NCI-H1930 (cell line): ENCODE measurements at regions not wholly inside any gene's neighbourhood (a gene's known extent, or its start where the extent isn't known, plus 50 kb on each side); places are given as distances from the start of the nearest gene placed in this dataset.

ENCODE experiments used
- DNase-seq, 2 experiments: peaks; one replicate each; lab custom pipeline; 2025; lab: John Stamatoyannopoulos, UW

DNA sequence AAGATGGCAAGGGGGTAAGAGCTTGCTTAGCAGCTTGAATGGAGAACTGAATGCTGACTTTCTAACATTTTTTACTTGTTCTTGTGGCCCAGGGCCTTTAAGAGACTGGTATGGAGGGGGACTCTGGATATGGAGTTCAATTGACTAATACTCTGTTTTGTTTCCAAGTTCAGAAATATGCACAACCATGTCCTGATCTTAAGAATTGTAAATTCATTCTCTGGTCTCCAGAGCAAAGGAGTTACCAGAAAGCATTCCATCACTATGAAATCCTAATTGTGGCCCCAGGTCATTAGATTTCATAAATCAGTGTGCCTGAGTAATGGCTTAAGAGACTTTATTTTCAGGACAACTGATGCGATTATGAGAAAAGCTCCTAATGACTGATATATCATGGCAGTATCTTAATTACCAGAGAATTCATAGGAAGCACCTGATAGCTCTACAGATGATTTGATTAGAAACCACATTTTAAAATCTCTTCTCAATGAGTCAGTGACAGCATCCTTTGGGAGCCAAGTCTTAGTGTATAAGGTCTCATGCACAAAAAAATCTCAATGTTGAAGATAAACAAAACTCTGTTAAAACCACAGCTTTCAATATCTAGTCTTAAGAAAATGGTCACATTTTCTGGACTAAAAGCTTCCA lies 613.6 kb upstream of the KLF4 start:
- no peak for DNase-seq

DNA sequence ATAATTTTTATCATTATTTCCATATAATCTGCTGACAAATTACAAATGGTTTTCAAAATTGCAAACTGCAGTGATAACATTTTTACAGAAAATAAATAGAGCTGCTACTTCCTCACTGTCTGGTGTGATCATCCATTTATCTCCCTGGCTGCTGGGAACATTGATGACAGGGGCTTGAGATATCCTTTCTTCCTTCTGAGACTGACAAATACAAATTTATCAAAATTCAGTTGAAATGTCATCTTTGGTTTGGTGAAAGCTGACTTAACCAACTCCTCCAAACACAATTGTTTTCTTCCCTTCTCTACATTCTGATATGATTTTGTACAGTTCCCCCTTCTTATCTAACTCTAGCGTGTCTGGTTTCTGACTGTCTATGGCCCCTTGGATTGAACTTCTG lies 611.8 kb upstream of the KLF4 start:
- no peak for DNase-seq

DNA sequence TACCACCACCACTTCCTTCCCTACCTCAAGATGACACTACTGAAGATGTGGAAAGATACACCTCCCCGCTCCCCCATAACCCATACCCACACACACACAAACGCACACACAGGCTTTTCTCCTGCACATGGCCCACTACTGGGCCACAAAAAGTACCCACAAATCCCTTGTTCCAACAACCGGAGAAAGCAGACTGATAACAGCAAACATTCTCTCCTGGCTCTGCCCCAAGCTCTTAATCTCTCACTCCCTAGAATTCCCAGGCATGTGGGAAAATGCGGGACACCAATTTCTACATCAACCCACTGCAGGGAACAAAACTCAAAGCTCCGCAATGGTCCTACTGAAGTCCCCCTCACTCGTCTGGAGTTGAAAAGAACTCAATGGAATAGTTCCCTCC lies 611.0 kb upstream of the KLF4 start:
- DNase-seq: no peak

- DNase-seq: no peak
Measured at GRCh38 chr9:108099854-108100253, 610.3 kb upstream of the KLF4 start.

DNA sequence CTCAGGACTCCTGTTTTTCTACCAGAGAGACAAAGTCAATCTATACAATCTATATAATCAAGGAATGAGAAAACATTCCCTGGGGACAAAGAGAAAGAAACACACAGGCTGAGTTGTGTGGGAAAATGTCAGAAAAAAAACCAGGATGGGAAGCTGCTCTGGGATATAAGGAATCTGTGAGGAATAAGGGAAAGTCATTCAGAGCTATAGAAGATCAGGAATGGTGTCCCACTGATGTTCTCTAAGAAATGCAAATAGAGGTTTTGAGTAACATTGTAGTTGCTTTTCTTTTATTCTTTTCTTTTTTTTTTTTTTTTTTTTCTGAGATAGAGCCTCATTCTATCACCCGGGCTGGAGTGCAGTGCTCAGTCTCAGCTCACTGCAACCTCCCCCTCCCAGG lies 605.9 kb upstream of the KLF4 start:
- no peak for DNase-seq

- no peak for DNase-seq
Measured at GRCh38 chr9:108094676-108094993, 605.1 kb upstream of the KLF4 start.

DNA sequence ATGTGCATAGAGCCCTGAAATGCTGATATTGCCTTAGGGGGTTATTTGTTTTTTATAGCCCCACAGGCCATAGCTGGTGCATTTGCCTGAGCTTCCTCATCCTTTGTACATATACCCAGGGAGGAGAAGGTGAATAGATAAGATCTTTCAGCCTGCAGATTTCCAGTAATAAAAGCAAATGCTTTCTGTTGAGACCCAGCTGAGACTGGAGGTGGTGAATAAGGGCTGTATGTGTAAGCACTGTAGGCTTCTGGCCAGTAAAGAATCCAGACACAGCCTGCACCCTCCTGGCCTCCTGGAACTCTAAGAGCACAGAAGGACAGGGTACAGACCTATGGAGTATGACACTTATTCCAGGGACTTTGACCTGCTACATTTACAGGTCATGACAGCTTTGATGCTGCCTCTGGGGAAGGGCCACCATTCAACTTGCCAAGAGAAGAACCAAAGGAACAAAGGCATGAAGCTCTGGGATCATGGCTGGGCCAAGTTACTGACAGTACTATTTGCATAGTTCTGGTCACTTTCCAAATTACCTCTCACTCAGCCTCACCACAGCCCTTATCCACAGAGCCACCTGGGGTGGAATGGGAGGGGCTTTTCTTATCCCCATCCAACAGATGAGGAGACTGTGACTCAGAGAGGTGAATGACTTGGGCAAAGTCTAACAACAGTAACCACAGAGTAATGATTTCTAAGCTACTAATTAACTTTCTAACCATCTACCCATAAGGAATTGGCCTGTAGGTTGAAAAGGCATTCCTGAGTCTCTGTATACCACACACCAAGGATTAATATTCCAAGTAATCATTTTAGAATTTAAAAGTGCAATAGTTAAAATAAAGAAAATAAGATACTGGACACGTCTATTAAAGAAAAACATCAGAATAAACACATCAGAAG lies 604.5 kb upstream of the KLF4 start:
- DNase-seq: no peak

DNA sequence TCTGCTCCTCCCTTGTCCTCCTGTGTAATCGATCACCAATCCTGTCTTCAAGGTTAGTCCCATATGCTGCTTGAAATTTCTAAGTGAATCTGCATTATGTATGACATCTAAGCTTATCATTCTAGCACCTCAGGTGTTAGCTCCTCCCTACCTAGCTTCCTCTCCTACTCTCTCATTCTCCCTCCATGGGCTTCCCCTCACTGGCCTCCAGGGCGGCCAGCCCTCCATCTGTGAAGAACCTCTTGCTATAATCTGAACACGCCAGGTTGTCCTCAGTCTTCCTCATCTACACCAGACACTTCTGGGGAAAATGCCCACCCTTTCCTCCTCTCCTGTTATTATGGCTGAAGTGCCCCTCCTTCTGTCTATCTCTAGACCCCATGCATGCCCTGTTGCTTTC lies 599.3 kb upstream of the KLF4 start:
- no peak for DNase-seq

GRCh38 chr9:108087781-108088180 lies 598.2 kb upstream of the KLF4 start:
- DNase-seq: no peak

DNA sequence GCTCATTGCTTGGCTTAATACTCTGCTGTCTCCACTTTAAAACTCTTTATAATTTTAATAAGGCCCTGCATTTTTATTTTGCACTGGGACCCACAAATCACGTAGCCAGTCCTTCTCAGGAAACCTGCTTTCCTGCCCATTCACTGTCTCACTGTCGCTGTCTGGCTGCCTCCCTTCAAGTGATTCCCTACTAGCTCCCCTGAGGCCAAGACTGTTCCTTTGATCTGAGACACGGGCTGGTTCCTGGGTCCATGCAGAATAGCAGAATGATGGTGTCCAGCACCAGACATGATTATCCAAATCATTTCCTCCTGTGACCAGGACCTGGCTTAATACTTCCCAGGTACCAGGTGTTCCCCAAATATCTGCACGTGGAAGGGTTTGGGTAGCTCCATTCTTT lies 597.1 kb upstream of the KLF4 start:
- DNase-seq: no peak

- no peak for DNase-seq
Measured at GRCh38 chr9:108085294-108085693, 595.7 kb upstream of the KLF4 start.

- DNase-seq: no peak
Measured at GRCh38 chr9:108083796-108084352, 594.3 kb upstream of the KLF4 start.

DNA sequence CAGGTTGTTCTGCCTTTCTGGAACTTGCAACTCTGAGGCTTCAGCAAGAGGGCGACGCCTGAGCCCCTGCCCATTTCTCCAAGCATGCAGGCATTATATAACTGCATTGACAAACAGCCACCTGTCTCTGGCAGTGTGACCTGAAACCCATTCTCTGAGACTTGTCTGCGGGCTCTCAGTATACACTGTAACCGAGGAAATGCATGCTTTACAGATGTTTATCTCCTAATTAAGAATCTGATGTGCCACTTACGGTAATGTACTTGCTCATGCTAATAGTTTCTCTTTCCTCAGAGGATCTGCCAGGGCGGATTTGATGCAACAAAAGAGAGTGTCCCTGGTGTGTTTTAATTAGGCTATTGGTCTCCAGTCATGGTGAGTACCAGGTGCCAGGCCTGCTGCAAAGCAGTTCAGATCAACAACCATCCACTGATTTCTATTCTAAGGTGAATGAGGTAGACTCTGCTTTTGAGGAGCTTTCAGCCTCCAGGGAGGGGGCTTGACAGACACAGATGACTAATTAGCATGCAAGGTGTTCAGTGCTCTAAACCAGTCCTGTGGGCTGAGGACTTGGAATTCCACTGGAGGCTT lies 593.7 kb upstream of the KLF4 start:
- peak in 1 of 2 experiments; percentile 20 for DNase-seq

- no peak for DNase-seq
Measured at GRCh38 chr9:108081112-108081511, 591.5 kb upstream of the KLF4 start.

- DNase-seq: no peak
Measured at GRCh38 chr9:108080285-108080684, 590.7 kb upstream of the KLF4 start.

GRCh38 chr9:108078811-108079210 lies 589.2 kb upstream of the KLF4 start:
- no peak for DNase-seq

DNA sequence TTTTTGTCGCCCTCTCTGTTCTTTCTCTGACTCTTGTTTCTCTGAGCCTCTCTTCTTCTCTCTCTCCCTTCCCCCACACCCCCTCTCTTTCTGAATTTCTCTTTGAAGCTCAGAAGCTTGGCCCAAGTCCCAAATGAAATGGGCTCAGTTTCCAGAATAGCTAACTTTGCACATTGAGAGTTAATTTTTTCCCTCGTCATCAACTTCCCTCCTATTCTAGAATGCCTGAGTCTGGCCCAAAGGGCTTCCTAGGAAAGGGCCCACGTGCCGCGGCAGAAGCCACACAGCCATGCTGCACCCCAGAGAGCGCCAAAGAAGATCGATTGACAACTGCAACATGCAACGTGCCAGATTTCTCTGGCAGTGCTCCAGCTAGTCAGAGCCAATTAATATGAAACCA lies 588.8 kb upstream of the KLF4 start:
- no peak for DNase-seq

- DNase-seq: no peak
Measured at GRCh38 chr9:108077556-108077955, 588.0 kb upstream of the KLF4 start.

- no peak for DNase-seq
Measured at GRCh38 chr9:108074900-108075299, 585.3 kb upstream of the KLF4 start.

GRCh38 chr9:108073823-108074222 lies 584.3 kb upstream of the KLF4 start:
- no peak for DNase-seq

GRCh38 chr9:108072740-108073139 lies 583.2 kb upstream of the KLF4 start:
- no peak for DNase-seq

GRCh38 chr9:108070861-108071260 lies 581.3 kb upstream of the KLF4 start:
- DNase-seq: no peak

DNA sequence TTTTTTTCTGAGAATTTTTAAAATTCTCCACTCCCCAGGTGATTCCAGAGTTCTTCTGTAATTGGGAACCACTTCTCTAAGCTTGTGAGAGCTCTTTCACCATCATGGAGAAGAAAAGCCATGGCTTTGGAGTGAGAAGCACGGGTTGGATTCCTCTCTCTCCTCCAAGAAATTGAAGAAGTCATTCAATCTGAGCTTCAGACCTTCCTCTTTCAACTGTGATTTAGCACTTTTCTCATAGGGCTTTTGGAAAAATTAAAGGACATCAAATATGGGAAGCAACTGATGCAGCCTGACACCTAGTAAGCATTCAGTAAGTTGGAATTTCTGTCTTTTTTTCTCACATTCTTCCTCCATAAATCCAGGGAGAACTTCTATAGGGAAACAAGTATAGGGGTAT lies 580.4 kb upstream of the KLF4 start:
- DNase-seq: no peak
